Fibroblast of skin of left quadriceps (primary cell): ENCODE measurements at regions not wholly inside any gene's neighbourhood (a gene's known extent, or its start where the extent isn't known, plus 50 kb on each side); places are given as distances from the start of the nearest gene placed in this dataset.
"Not testable (repeated sequence)": the region's sequence is repeated elsewhere in the genome, so short reads cannot be mapped to it uniquely, and the experiment has no call there.

Experiments
- DNase-seq, 2 experiments: peaks; one replicate each; pipeline ENCODE4 v3.0.0-alpha.2; 2013; ENCODE audit warnings: low read depth in 2 of 2

DNA sequence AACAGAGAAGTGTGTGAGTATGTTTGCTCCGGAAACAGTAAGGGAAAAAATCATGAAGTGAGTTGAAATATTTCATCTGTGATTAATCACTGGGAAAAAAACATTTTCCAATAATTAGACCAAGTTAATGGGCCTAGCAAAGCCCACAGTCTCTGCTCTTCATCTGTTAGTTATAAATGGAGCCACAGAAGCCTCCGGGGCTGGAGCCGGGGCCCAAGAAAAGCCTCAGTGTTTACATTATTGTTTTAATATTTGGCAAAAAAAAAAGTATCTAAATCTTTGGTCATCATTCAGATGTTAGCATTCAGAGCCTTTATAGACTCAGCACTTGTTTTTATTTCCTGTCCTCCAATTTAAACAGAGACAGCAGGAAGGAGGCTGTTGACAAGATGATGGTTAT, 115.0 kb downstream of the UBE2U start:
- no peak for DNase-seq

GRCh38 chr1:64320007-64320406, 116.6 kb downstream of the UBE2U start:
- DNase-seq: no peak

GRCh38 chr1:64320470-64320869, 117.0 kb downstream of the UBE2U start:
- DNase-seq: peak; percentile 90

GRCh38 chr1:64320922-64321614, 117.6 kb downstream of the UBE2U start:
- DNase-seq: no peak

- no peak for DNase-seq
Observed at GRCh38 chr1:64323054-64323453, 119.6 kb downstream of the UBE2U start.

DNA sequence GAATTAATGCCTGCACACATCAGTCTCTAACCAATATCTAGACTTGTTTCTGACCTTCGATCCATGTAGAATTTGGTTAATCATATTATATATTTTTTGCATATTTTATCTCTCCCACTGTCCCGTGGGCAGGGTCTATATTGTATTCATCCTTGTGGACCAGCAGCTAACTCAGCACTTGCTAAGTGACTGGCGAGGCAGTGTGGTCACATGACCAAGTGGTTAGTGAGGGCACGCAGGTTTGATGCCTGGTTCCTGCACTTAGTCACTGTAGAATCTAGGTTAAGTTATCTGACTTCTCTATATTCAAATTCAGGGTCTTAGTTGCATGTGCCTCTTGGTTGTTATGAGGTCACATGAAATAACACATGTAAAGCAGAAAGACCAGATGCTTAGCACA, 120.5 kb downstream of the UBE2U start:
- no peak for DNase-seq

- DNase-seq: no peak
Observed at GRCh38 chr1:64325856-64326255, 122.4 kb downstream of the UBE2U start.

DNA sequence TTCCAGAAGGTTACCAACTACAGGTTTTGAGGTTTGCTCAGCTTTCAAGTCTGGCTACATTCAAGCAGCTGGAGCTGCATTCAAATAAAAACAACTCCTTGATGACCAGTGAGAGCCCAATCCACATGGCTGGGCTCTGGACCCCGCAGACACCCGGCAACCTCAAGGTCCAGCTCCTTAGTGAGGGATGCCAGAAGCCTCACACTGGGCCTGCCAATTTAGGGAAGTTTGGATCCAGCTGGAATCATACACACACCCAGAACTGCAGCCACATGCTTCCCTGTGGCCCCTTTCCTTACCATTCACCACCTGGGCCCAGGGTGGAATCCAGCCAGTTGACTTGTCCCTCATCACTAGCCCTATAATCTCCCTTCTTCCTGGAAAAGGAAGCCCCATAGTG, 123.7 kb downstream of the UBE2U start:
- DNase-seq: no peak

DNA sequence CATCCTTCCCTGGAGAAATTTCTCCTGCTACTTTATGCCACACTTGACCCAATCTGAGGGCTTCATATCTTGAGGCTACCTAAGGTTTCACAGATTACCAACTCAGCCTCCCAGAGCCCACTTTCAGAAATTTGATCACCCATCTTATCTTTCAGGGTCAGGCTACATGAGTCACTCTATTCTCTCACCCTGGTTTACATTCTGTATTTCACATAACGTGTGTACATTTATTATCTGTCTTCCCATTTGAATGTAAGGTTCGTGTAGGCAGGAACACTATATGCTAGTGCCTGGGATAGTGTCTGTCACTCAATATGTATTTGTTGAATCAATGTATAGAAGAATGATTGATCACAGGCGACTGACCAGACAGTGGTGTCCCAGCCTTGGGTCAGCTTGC, 124.8 kb downstream of the UBE2U start:
- DNase-seq: no peak

GRCh38 chr1:64330839-64331238, 127.4 kb downstream of the UBE2U start:
- no peak for DNase-seq

- DNase-seq: no peak
Observed at GRCh38 chr1:64335636-64336035, 132.2 kb downstream of the UBE2U start.

DNA sequence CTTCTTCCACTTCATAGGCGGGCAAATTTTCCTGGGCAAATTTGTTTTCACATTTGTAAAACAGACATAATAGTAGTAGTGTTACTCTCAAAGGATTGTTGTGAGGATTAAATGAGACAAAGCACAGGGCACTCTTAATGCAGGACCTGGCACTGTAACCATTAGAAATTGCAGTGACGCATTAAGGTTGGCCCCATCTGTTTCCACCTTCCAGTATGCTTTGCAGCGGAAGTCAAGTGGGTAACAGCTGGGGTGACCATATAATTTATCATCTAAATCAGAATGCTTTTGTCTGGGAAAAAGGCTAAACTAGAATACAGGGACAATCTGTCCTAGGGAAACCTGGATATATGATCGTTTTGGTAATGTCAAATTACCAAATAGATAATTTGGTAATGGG, 132.5 kb upstream of the CACHD1 start:
- DNase-seq: no peak

DNA sequence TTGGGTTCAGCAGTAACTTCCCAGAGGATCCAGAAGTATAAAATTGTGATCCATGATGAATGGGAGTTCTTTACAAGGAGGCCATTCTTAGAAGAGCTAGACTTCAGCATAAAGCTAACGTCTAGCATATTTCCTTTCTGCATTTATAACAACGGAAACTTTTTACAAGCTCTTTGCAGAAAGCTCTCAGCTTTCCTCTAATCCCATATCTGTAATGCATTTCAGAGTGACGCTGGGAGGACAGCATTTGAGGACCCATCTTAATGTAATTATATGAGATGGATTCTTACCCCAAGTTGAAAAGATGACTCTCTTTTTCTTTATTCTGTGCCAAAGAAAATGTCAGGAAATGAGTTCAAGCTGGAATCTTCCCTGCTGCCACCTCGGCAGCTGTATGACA, 132.0 kb upstream of the CACHD1 start:
- DNase-seq: no peak

GRCh38 chr1:64340361-64340760, 129.6 kb upstream of the CACHD1 start:
- no peak for DNase-seq

DNA sequence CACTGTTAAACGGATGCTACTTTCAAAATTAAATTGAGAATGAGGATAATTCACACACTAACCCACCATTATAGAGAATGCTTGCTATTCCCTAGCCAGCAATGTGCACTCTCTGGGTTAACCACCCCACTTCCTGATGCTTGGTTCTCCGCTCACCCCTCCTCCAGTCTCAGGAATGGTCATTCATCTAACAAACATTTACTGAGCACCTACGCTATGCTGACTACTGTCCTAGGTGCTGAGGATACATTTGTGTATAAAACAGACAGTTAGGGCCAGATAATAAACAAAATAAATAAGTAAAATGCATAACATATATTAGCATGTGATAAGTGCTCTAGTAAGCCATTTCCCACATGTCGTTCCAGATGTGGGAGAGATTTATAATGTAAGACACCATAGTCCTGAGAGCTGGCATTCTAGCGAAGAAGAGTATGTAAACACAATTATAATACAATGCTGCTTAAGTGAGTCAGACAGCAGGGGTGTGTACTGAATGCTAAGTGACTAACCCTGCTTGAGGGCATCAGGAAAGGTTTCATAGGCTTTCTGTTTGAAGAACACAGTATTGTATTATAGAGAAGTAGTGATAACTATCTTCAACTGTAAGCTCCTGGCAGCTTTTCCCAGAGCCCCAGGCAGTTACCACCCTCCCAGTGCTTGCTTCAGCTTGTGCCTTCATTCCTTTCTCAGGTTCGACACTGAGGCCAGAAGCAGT, 126.7 kb upstream of the CACHD1 start:
- DNase-seq: peak; percentile 12 to 21

GRCh38 chr1:64343823-64344190, 126.1 kb upstream of the CACHD1 start:
- no peak for DNase-seq

GRCh38 chr1:64348270-64348960, 121.5 kb upstream of the CACHD1 start:
- no peak for DNase-seq

GRCh38 chr1:64348961-64349648, 120.8 kb upstream of the CACHD1 start:
- no peak for DNase-seq

GRCh38 chr1:64355534-64355933, 114.4 kb upstream of the CACHD1 start:
- not testable (repeated sequence) for DNase-seq

- no peak for DNase-seq
Observed at GRCh38 chr1:64356636-64357256, 113.2 kb upstream of the CACHD1 start.

DNA sequence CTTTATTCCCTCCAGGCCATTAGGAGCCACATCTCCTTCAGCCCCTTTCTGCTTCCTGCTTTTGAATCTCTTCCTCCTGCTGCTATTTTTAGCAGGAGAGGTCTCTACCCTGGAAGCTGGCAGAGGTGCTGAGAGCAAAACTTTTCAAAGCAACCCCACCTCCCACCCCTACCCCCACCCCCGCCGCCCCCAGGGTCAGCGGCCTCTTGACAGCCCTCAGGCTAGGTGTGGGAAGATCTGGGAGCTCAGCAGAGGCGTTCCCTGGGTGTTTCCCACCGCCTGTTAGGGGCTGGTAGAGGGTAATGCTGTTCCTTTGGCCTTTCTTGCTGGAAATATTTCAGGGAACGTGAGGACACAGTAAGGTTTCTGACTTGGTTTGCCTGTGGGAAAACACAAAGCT, 112.5 kb upstream of the CACHD1 start:
- DNase-seq: no peak

GRCh38 chr1:64358692-64359091, 111.2 kb upstream of the CACHD1 start:
- DNase-seq: no peak
